GM13977 (cell line): ENCODE measurements at regions not wholly inside any gene's neighbourhood (a gene's known extent, or its start where the extent isn't known, plus 50 kb on each side); places are given as distances from the start of the nearest gene placed in this dataset.
"Not testable (repeated sequence)": the region's sequence is repeated elsewhere in the genome, so short reads cannot be mapped to it uniquely, and the experiment has no call there.

ENCODE experiments used
- DNase-seq: peaks from one replicate; pipeline ENCODE4 v3.0.0; 2012; ENCODE audit warnings: low spot score
- in situ Hi-C: fragments of 300-500 bp; cut with MboI; formaldehyde crosslinking; loops from one replicate; pipeline ENCODE4 v1.12.0; 2022; ENCODE audit warnings: low sequenced_read_pairs, low pct_unique_long_range_greater_than_20kb, mixed read lengths, inconsistent platforms; ENCODE audit not compliant: unreplicated experiment
- TF ChIP-seq, protein P1 (sequence below): IDR thresholded peaks from 2 replicates; pipeline ENCODE4 v1.5.1; 2012; ENCODE audit warnings: mild to moderate bottlenecking, control low read depth; ENCODE audit not compliant: insufficient read depth; ENCODE audit errors: extremely low read depth, missing control alignments

DNA sequence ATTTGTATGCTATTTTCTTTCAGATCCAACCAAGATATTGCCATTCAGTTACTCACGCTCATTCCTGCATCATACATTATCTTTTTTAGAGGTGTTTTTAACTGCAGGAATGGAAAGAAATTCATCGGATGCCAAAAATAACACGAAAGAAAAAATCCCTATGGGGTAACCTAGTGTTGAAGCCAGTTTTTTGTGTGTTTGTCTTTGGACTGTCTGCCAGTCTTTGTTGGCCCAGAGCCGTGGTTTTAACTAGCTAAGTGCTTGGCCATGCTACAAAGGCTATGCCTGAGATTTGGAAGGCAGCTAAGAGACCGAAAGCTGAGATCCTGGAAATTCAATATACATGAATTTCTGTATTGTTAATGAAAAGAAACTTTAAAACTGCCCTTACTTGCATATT, 309.8 kb upstream of the CNTN5 start:
- DNase-seq: no peak
- TF ChIP-seq, protein P1, sequence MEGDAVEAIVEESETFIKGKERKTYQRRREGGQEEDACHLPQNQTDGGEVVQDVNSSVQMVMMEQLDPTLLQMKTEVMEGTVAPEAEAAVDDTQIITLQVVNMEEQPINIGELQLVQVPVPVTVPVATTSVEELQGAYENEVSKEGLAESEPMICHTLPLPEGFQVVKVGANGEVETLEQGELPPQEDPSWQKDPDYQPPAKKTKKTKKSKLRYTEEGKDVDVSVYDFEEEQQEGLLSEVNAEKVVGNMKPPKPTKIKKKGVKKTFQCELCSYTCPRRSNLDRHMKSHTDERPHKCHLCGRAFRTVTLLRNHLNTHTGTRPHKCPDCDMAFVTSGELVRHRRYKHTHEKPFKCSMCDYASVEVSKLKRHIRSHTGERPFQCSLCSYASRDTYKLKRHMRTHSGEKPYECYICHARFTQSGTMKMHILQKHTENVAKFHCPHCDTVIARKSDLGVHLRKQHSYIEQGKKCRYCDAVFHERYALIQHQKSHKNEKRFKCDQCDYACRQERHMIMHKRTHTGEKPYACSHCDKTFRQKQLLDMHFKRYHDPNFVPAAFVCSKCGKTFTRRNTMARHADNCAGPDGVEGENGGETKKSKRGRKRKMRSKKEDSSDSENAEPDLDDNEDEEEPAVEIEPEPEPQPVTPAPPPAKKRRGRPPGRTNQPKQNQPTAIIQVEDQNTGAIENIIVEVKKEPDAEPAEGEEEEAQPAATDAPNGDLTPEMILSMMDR: no peak
- in situ Hi-C loops: no loop called here

DNA sequence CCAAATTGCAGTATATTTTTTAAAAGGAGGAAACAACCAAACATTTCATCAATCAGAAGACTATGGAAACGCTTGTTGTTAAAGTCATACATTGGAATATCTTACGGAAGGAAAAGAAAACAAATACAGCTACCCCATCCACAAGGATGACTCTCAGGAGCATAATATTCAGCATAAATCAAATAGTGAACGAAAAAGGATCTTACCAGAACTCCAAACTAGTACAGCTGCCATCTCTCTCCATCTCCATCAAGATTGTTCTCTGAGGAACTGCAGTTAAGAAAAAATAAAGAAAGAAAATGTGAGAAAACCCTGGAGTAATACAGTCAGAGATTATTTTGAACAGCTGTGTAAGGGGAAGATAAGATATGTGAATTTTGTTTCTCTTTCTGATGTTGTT, 299.8 kb upstream of the CNTN5 start:
- in situ Hi-C loops: no loop called here
- TF ChIP-seq, protein P1: no peak

DNA sequence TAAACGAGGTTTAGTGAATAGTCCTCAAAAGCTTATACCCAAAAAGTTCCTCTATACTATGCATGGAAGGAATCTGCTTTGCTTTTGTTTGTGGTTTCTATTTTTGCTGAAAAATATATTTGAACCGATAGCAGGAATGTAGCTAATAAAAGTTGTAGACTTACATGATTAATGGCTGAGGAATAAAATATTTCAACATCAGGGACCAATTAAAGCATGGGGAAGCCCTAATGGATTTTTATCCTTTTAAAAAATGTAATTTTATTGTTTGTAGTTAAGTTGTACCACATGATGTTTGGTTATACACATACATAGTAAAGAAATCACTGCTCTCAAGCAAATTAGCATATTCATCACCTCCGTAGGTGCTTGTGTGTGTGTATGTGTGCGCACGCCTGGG, 295.3 kb upstream of the CNTN5 start:
- TF ChIP-seq, protein P1: no peak
- no peak for DNase-seq
- in situ Hi-C loops: no loop called here

More for the DNA sequence above, 299.8 kb upstream of the CNTN5 start:
- DNase-seq: no peak

DNA sequence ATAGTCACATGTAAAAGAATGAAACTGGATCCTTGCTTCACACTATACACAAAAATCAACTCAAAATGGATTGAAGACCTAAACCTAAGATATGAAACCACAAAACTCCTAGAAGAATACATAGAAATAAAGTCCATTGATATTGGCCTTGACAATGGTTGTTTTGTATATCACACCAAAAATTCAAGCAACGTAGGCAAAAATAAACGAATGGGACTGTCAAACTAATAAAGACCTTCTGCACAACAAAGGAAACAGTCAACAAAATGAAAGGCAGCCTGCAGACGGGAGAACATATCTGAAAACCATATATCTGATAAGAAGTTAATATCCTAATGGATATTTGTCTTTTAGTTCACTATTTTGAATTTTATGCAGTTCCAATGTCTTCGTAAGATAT, 292.3 kb upstream of the CNTN5 start:
- in situ Hi-C loops: no loop called here
- DNase-seq: no peak
- TF ChIP-seq, protein P1: no peak

DNA sequence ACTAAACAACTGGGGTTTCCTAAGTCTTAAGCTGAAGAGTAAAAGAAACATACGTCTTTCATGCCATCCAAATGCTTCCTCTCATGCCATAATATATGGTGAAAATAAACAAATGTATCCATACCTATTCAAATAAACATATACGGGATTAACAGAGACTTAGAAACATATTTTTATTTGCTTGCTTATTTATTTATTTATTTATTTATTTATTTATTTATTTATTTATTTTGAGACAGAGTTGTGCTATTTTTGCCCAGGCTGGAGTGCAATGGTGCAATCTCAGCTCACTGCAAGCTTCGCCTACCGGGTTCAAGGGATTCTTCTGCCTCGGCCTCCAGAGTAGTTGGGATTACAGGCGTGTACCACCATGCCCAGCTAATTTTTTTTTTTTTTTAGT, 291.6 kb upstream of the CNTN5 start:
- in situ Hi-C loops: no loop called here
- DNase-seq: no peak
- TF ChIP-seq, protein P1: no peak

DNA sequence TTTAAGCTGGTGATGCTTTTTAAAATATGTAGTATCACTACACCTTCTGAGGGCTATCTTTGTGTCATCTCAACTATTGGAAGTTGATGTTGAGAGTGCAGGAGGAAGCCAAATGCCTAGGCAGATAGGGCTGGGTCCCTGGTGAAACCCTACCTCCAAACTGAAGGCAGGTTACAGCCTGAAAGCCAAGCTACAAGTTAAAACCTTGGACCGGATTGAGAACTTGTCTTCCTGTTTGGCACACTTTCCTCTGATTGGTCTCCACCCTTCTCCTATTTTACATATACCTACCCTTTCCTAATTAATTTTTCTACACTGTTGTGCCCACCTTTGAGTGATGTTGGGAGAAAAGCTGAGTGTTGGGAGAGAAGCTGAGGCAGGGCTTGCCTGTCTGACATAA, 287.8 kb upstream of the CNTN5 start:
- no peak for DNase-seq
- TF ChIP-seq, protein P1: no peak
- in situ Hi-C loops: no loop called here

DNA sequence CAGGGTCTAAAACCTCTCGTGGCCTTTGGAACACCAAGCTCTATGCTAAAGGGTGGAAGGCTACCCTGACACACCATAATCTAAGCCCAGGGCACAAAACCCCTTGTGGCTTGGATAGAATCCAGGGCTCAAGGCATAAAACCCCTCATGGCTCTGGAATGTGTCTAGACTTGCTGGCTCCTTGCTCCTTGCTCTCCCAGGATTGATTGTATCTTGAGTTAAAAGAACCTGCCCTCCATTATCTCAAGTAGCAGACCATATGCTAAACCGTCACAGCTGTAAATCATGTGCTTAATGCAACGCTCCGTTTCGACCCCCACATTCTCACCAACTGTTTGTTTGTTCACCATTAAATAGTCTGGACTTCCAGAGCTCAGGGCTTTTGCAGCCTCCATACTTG, 287.4 kb upstream of the CNTN5 start:
- in situ Hi-C loops, DNase-seq: not testable (repeated sequence)
